ENCODE measurements at regions not wholly inside any gene's neighbourhood (a gene's known extent, or its start where the extent isn't known, plus 50 kb on each side); places are given as distances from the start of the nearest gene placed in this dataset.

- TF ChIP-seq ZNF565 (CRISPR knock-in tag; conservative IDR thresholded peaks at IDR 0.05; ENCODE audit: low read depth) (no peak), RARB (CRISPR knock-in tag; IDR thresholded peaks at IDR 0.05) (no peak)
These were observed 91.8 kb upstream of the LANCL2 start for GRCh38 chr7:55273186-55273980.
